Cardiac muscle cell (in vitro differentiated cells and primary cell): ENCODE measurements at regions not wholly inside any gene's neighbourhood (a gene's known extent, or its start where the extent isn't known, plus 50 kb on each side); places are given as distances from the start of the nearest gene placed in this dataset.

Experiments used
- DNase-seq, 2 donors: peaks; one replicate each; pipeline versions ENCODE4 v3.0.0 to v3.0.0-alpha.2; 2010 to 2017; ENCODE audit warnings: low read depth in 1 of 2, low spot score in 1 of 2
- H3K27ac ChIP-seq: fragments of 200-600 bp; sonication (generic); 2 replicates; pipeline ENCODE4 v1.5.1; 2016
- H3K27me3 ChIP-seq: fragments of 200-600 bp; sonication (generic); 2 replicates; pipeline ENCODE4 v1.6.0; 2016; ENCODE audit warnings: control low read depth
- H3K36me3 ChIP-seq: fragments of 200-600 bp; sonication (generic); 2 replicates; pipeline ENCODE4 v1.5.1; 2016; ENCODE audit warnings: control low read depth
- H3K4me1 ChIP-seq: fragments of 200-600 bp; sonication (generic); 2 replicates; pipeline ENCODE4 v1.8.1; 2017; ENCODE audit warnings: low read depth, mild to moderate bottlenecking, mixed run types
- H3K4me3 ChIP-seq: fragments of 200-600 bp; sonication (generic); 2 replicates; pipeline ENCODE4 v1.5.1; 2016; ENCODE audit warnings: mild to moderate bottlenecking
- H3K9me3 ChIP-seq: fragments of 200-600 bp; sonication (generic); 2 replicates; pipeline ENCODE4 v1.5.1; 2017; ENCODE audit warnings: low read depth, mild to moderate bottlenecking, control low read depth
- CTCF ChIP-seq: IDR thresholded peaks from 2 replicates; pipeline ENCODE4 v1.5.1; 2012; ENCODE audit warnings: low read depth, mild to moderate bottlenecking, low read length

GRCh38 chr2:143850084-143850483 is 669.8 kb downstream of the ZEB2 start:
- H3K4me1 ChIP-seq: no peaks in the 10 kb centered on the region
- no peaks in the 10 kb centered on the region for H3K27me3 ChIP-seq
- no peak for DNase-seq
- no peak overlapping the region for H3K27ac ChIP-seq
- no peak for TF ChIP-seq CTCF
- H3K36me3 ChIP-seq: no peaks in the 10 kb centered on the region
- H3K4me3 ChIP-seq: no peak overlapping the region
- no peaks in the 10 kb centered on the region for H3K9me3 ChIP-seq

- H3K9me3 ChIP-seq: no peaks in the 10 kb centered on the region
- TF ChIP-seq CTCF: no peak
- H3K4me3 ChIP-seq: no peak overlapping the region
- DNase-seq: no peak
- H3K4me1 ChIP-seq: no peaks in the 10 kb centered on the region
- H3K27ac ChIP-seq: no peak overlapping the region
- no peaks in the 10 kb centered on the region for H3K27me3 ChIP-seq
- H3K36me3 ChIP-seq: no peaks in the 10 kb centered on the region
These were observed 672.7 kb downstream of the ZEB2 start for GRCh38 chr2:143847257-143847656.

- no peak overlapping the region for H3K4me3 ChIP-seq
- no peak overlapping the region for H3K27ac ChIP-seq
- no peaks in the 10 kb centered on the region for H3K4me1 ChIP-seq
- no peaks in the 10 kb centered on the region for H3K27me3 ChIP-seq
- no peak for TF ChIP-seq CTCF
- DNase-seq: no peak
- H3K9me3 ChIP-seq: no peaks in the 10 kb centered on the region
- H3K36me3 ChIP-seq: no peaks in the 10 kb centered on the region
These were observed 674.9 kb downstream of the ZEB2 start for GRCh38 chr2:143844986-143845385.

GRCh38 chr2:143843686-143844085 is 676.2 kb downstream of the ZEB2 start:
- Histone ChIP-seq H3K4me1 (peaks cover 11% of the 10 kb centered on the region), H3K4me3 (no peak overlapping the region), H3K27ac (no peak overlapping the region), H3K27me3 (no peaks in the 10 kb centered on the region), H3K36me3 (no peaks in the 10 kb centered on the region), H3K9me3 (no peaks in the 10 kb centered on the region)
- no peak for TF ChIP-seq CTCF
- no peak for DNase-seq

- Histone ChIP-seq H3K27me3 (no peaks in the 10 kb centered on the region), H3K9me3 (no peaks in the 10 kb centered on the region), H3K4me1 (peaks cover 11% of the 10 kb centered on the region), H3K36me3 (no peaks in the 10 kb centered on the region), H3K4me3 (no peak overlapping the region), H3K27ac (no peak overlapping the region)
- TF ChIP-seq CTCF: no peak
- DNase-seq: no peak
These were observed 677.1 kb downstream of the ZEB2 start for GRCh38 chr2:143842836-143843235.

GRCh38 chr2:143841935-143842334 is 678.0 kb downstream of the ZEB2 start:
- peaks cover 11% of the 10 kb centered on the region for H3K4me1 ChIP-seq
- peak; percentile 10 for TF ChIP-seq CTCF
- H3K36me3 ChIP-seq: no peaks in the 10 kb centered on the region
- no peaks in the 10 kb centered on the region for H3K9me3 ChIP-seq
- no peak overlapping the region for H3K27ac ChIP-seq
- H3K27me3 ChIP-seq: no peaks in the 10 kb centered on the region
- DNase-seq: peak in 1 of 2 donors; percentile 34
- H3K4me3 ChIP-seq: no peak overlapping the region
